ENCODE measurements at regions not wholly inside any gene's neighbourhood (a gene's known extent, or its start where the extent isn't known, plus 50 kb on each side); places are given as distances from the start of the nearest gene placed in this dataset.
A peak's percentile ranks its signal among the peaks of the same experiment; 100 is the strongest.
"Not testable (repeated sequence)": the region's sequence is repeated elsewhere in the genome, so short reads cannot be mapped to it uniquely, and the experiment has no call there.

- no peak overlapping the region for H3K4me3 ChIP-seq (ENCODE audit: low read length)
- DNase-seq (ENCODE audit: low read depth) = no peak
- TF ChIP-seq CTCF (IDR thresholded peaks at IDR 0.05; ENCODE audit: insufficient read depth, low read depth, low read length, missing control alignments) = no peak
Measured at GRCh38 chr21:28177124-28177523, 815.6 kb downstream of the LTN1 start.

DNA sequence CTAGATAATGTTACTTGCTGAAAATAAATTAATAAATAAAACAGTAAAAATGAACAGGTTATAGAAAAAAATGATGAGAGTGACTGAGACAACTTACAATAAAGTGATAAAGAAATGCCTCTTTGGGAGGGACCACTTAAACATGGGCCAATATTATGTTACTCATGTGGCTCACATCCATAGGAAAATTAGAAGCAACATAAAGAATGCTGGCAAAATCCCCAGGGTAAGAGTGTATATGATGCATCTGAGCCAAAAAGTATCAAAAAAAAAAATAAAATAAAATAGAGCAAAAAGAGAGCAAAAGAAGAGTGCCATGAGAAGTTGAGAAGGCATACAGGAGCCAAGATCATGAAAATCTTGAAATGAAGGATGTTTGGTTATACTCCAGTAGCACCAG lies 818.0 kb downstream of the LTN1 start:
- no peak for DNase-seq (ENCODE audit: low read depth)
- no peak for TF ChIP-seq CTCF (IDR thresholded peaks at IDR 0.05; ENCODE audit: insufficient read depth, low read depth, low read length, missing control alignments)
- H3K4me3 ChIP-seq (ENCODE audit: low read length) = no peak overlapping the region

DNA sequence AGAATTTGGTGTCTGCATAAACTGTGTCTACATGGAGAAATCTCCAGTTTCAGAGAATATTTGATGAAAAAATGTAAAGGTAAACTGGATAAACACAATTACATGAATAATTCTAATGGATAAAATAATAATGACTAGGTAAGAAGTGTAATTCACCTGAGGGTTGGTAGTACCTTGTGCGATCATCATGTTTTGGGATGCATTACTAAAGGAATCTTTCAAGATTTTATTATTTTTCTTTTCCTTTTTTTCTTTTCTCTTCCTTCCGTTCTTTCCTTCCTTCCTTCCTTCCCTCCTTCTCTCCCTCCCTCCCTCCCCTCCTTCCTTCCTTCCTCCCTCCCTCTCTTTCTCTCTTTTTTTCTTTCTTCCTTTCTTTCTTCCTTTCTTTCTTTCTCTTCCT lies 818.7 kb downstream of the LTN1 start:
- TF ChIP-seq CTCF (IDR thresholded peaks at IDR 0.05; ENCODE audit: insufficient read depth, low read depth, low read length, missing control alignments) = no peak
- no peak overlapping the region for H3K4me3 ChIP-seq (ENCODE audit: low read length)
- DNase-seq (ENCODE audit: low read depth) = no peak

GRCh38 chr21:28172376-28172775 lies 820.3 kb downstream of the LTN1 start:
- TF ChIP-seq CTCF (IDR thresholded peaks at IDR 0.05; ENCODE audit: insufficient read depth, low read depth, low read length, missing control alignments) = no peak
- H3K4me3 ChIP-seq (ENCODE audit: low read length) = no peak overlapping the region

GRCh38 chr21:28167366-28167765 lies 825.3 kb downstream of the LTN1 start:
- no peak for DNase-seq (ENCODE audit: low read depth)
- no peak for TF ChIP-seq CTCF (IDR thresholded peaks at IDR 0.05; ENCODE audit: insufficient read depth, low read depth, low read length, missing control alignments)
- no peak overlapping the region for H3K4me3 ChIP-seq (ENCODE audit: low read length)

More at GRCh38 chr21:28172376-28172775, 820.3 kb downstream of the LTN1 start:
- no peak for DNase-seq (ENCODE audit: low read depth)

- not testable (repeated sequence) for DNase-seq (ENCODE audit: low read depth); H3K4me3 ChIP-seq (ENCODE audit: low read length)
Measured at GRCh38 chr21:28164519-28164918, 828.2 kb downstream of the LTN1 start.

GRCh38 chr21:28162052-28162451 lies 830.6 kb downstream of the LTN1 start:
- not testable (repeated sequence) for DNase-seq (ENCODE audit: low read depth); H3K4me3 ChIP-seq (ENCODE audit: low read length)

DNA sequence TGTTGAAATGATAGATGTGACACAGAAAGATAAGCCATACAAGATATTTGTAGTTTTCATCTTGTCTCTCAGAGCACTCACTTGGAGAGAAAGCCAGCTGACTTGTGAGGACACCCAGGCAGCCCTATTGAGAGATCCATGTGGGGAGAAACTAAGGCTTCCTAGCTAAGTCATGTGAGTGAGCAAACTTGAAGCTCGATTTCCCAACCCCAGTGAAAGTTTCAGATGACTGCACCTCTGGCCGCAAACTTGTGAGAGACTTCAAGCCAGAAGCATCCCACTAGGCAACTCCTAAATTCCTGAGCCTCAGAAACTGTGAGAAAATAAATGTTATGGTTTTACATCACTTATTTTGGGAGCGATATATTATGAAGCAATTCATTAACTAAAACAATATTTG lies 832.3 kb downstream of the LTN1 start:
- TF ChIP-seq CTCF (IDR thresholded peaks at IDR 0.05; ENCODE audit: insufficient read depth, low read depth, low read length, missing control alignments) = no peak
- peak; percentile 5 for DNase-seq (ENCODE audit: low read depth)

More for the DNA sequence above, 832.3 kb downstream of the LTN1 start:
- no peak overlapping the region for H3K4me3 ChIP-seq (ENCODE audit: low read length)
